ENCODE measurements at regions not wholly inside any gene's neighbourhood (a gene's known extent, or its start where the extent isn't known, plus 50 kb on each side); places are given as distances from the start of the nearest gene placed in this dataset.

DNA sequence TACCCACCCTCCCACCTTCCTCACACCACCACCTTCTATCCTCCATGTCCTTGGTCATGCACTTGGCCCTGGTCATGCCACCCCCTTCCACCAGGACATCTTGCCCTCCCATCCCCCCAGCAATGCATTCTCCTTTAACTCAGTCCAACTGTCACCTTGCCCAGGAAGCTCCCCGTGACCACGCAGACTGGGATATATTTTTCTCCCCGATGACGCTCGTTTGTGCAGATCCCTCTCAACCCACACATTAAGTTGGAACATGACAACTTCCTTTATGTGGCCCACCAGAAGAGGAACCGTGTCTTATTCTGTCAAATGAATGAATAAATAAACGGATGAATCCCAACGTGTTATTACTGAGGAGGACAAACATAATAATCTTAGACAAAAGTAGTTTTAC, 82.8 kb upstream of the TAS2R1 start:
- TF ChIP-seq, protein P1, sequence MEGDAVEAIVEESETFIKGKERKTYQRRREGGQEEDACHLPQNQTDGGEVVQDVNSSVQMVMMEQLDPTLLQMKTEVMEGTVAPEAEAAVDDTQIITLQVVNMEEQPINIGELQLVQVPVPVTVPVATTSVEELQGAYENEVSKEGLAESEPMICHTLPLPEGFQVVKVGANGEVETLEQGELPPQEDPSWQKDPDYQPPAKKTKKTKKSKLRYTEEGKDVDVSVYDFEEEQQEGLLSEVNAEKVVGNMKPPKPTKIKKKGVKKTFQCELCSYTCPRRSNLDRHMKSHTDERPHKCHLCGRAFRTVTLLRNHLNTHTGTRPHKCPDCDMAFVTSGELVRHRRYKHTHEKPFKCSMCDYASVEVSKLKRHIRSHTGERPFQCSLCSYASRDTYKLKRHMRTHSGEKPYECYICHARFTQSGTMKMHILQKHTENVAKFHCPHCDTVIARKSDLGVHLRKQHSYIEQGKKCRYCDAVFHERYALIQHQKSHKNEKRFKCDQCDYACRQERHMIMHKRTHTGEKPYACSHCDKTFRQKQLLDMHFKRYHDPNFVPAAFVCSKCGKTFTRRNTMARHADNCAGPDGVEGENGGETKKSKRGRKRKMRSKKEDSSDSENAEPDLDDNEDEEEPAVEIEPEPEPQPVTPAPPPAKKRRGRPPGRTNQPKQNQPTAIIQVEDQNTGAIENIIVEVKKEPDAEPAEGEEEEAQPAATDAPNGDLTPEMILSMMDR (optimal IDR thresholded peaks at IDR 0.05 in 1 of 3, IDR thresholded peaks at IDR 0.05 in 1 of 3, conservative IDR thresholded peaks at IDR 0.05 in 1 of 3; ENCODE audit: extremely low read depth in 1 of 3, insufficient read depth in 2 of 3, low read length in 3 of 3), result no peak
- no peak for TF ChIP-seq EZH2 (IDR thresholded peaks at IDR 0.05; ENCODE audit: low read length)
